ENCODE measurements at regions not wholly inside any gene's neighbourhood (a gene's known extent, or its start where the extent isn't known, plus 50 kb on each side); places are given as distances from the start of the nearest gene placed in this dataset.

DNA sequence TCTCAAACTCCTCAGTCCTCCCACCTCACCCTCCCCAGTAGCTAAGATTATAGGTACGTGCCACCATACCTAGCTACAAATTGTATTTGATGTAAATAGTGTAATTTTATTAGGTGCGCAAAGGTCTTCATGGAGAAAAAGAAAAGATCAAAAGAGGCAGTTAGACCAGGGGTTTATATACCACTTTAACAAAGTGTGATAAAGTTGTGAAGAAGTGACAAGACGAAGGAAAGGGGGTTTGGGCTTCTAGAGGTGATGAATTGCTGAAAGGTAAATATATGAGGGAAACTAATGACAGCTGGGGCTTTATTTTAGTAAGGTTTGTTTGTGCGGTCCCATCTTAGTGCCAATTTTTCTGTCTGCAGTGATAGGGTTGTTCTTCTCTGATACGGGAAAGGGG lies 105.3 kb downstream of the CD24 start:
- Mint-ChIP-seq H3K4me1 (peaks cover 7% of the 10 kb centered on the region), H3K27ac (no peak overlapping the region), H3K36me3 (ENCODE audit: low read depth) (peaks cover 56% of the 10 kb centered on the region), H3K27me3 (ENCODE audit: insufficient read depth, low read depth, poor library complexity) (peaks cover 3% of the 10 kb centered on the region), H3K9me3 (peaks cover 59% of the 10 kb centered on the region), H3K4me3 (no peak overlapping the region)
- ATAC-seq (no peak), DNase-seq (ENCODE audit: low spot score) (no peak)
- Histone ChIP-seq H3K4me3 (no peak overlapping the region), H2AFZ (no peak overlapping the region), H3K79me2 (replicated peaks; ENCODE audit: insufficient read depth) (no peaks in the 10 kb centered on the region), H3K9me2 (ENCODE audit: insufficient read depth) (0 out of 2 replicates have a peak, but pooled peaks cover 7% of the 10 kb centered on the region), H4K20me1 (replicated peaks; ENCODE audit: insufficient read depth) (no peaks in the 10 kb centered on the region), H3F3A (replicated peaks; ENCODE audit: low read depth) (no peaks in the 10 kb centered on the region), H3K4me2 (no peak overlapping the region), H3K27ac (ENCODE audit: low read depth) (no peak overlapping the region), H3K27me3 (ENCODE audit: insufficient read depth) (no peaks in the 10 kb centered on the region), H3K36me3 (ENCODE audit: insufficient read depth) (0 out of 2 replicates have a peak, but pooled peaks cover 10% of the 10 kb centered on the region), H3K4me1 (ENCODE audit: insufficient read depth) (peaks cover 12% of the 10 kb centered on the region)
- TF ChIP-seq JUNB (IDR thresholded peaks at IDR 0.05; ENCODE audit: unreplicated experiment) (no peak), ZNF331 (CRISPR knock-in tag; IDR thresholded peaks at IDR 0.05; ENCODE audit: low read depth) (no peak), NANOG (IDR thresholded peaks at IDR 0.05; ENCODE audit: borderline replicate concordance) (no peak), CREB1 (CRISPR knock-in tag; IDR thresholded peaks at IDR 0.05; ENCODE audit: low read depth) (no peak)

DNA sequence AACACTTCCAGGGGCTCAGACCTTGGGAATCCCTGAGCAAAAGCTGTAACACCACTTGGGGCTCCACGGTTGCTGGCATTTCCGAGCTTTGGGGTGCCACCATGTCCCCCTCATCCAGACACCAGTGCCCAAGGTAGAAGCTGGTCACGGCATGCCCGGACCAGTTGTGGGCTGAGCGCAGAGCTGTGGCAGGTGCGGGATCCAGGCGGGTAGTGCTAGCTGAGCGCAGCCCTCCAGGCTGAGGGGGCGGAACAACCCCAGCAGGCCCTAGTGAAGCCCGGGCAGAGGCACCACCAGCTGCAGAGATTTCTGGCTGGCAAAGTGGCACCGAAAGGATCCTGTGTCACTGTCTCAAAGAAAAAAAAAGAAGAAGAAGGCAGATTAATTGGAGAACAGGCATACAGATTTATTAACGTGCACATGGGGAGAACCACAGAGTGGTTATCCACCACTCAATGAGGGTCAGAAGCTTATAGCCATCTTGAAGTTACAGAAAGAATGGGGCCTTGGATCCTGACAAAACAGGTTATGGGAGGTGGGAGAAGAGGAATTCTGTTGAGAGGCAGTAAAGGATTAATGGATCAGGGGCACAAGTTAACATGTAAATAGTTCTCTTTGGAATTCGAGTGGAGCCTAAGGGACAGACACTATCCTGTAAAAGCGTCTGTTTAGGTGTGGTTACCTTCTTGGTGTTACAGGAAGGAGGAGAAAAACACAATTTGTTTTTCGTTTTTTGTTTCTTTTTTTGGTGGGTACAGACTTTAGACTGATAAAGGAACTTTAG lies 107.5 kb downstream of the CD24 start:
- Histone ChIP-seq H2AFZ (no peak overlapping the region; the same call in 1 of the 2 replicates), H3K79me2 (replicated peaks; ENCODE audit: insufficient read depth) (no peaks in the 10 kb centered on the region), H3K27me3 (ENCODE audit: insufficient read depth) (no peaks in the 10 kb centered on the region), H4K20me1 (replicated peaks; ENCODE audit: insufficient read depth) (no peaks in the 10 kb centered on the region), H3F3A (replicated peaks; ENCODE audit: low read depth) (no peaks in the 10 kb centered on the region), H3K27ac (ENCODE audit: low read depth) (no peak overlapping the region), H3K4me3 (no peak overlapping the region), H3K36me3 (ENCODE audit: insufficient read depth) (peaks cover 10% of the 10 kb centered on the region; the same call in 1 of the 2 replicates), H3K4me1 (ENCODE audit: insufficient read depth) (peaks cover 12% of the 10 kb centered on the region), H3K4me2 (no peak overlapping the region), H3K9me2 (ENCODE audit: insufficient read depth) (0 out of 2 replicates have a peak, but pooled peaks cover 7% of the 10 kb centered on the region)
- peaks cover 76% of the 10 kb centered on the region for H3K9me3 Mint-ChIP-seq
- H3K4me1 Mint-ChIP-seq = peaks cover 7% of the 10 kb centered on the region
- no peak overlapping the region for H3K4me3 Mint-ChIP-seq
- ATAC-seq (peak; percentile 73), DNase-seq (ENCODE audit: low spot score) (peak; percentile 40)
- H3K36me3 Mint-ChIP-seq (ENCODE audit: low read depth) = peaks cover 72% of the 10 kb centered on the region
- peaks cover 5% of the 10 kb centered on the region for H3K27me3 Mint-ChIP-seq (ENCODE audit: insufficient read depth, low read depth, poor library complexity)
- H3K27ac Mint-ChIP-seq = no peak overlapping the region; the same call in 1 of the 2 replicates
- TF ChIP-seq ZNF331 (CRISPR knock-in tag; IDR thresholded peaks at IDR 0.05; ENCODE audit: low read depth) = no peak
- no peak for TF ChIP-seq STAT1 (IDR thresholded peaks at IDR 0.05; ENCODE audit: unreplicated experiment)
- no peak for TF ChIP-seq ZNF462 (CRISPR knock-in tag; IDR thresholded peaks at IDR 0.05)
- no peak for TF ChIP-seq JUNB (IDR thresholded peaks at IDR 0.05; ENCODE audit: unreplicated experiment)
- TF ChIP-seq NANOG (IDR thresholded peaks at IDR 0.05; ENCODE audit: borderline replicate concordance) = no peak
- TF ChIP-seq CREB1 (CRISPR knock-in tag; IDR thresholded peaks at IDR 0.05; ENCODE audit: low read depth) = no peak
- TF ChIP-seq POLR2AphosphoS5 (IDR thresholded peaks at IDR 0.05; ENCODE audit: low read depth) = no peak
- TF ChIP-seq, protein P1, sequence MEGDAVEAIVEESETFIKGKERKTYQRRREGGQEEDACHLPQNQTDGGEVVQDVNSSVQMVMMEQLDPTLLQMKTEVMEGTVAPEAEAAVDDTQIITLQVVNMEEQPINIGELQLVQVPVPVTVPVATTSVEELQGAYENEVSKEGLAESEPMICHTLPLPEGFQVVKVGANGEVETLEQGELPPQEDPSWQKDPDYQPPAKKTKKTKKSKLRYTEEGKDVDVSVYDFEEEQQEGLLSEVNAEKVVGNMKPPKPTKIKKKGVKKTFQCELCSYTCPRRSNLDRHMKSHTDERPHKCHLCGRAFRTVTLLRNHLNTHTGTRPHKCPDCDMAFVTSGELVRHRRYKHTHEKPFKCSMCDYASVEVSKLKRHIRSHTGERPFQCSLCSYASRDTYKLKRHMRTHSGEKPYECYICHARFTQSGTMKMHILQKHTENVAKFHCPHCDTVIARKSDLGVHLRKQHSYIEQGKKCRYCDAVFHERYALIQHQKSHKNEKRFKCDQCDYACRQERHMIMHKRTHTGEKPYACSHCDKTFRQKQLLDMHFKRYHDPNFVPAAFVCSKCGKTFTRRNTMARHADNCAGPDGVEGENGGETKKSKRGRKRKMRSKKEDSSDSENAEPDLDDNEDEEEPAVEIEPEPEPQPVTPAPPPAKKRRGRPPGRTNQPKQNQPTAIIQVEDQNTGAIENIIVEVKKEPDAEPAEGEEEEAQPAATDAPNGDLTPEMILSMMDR (conservative IDR thresholded peaks at IDR 0.05; ENCODE audit: low read depth in 2 of 2) = no peak
- TF ChIP-seq ZNF114 (CRISPR knock-in tag; IDR thresholded peaks at IDR 0.05) = no peak
- TF ChIP-seq, protein P2, sequence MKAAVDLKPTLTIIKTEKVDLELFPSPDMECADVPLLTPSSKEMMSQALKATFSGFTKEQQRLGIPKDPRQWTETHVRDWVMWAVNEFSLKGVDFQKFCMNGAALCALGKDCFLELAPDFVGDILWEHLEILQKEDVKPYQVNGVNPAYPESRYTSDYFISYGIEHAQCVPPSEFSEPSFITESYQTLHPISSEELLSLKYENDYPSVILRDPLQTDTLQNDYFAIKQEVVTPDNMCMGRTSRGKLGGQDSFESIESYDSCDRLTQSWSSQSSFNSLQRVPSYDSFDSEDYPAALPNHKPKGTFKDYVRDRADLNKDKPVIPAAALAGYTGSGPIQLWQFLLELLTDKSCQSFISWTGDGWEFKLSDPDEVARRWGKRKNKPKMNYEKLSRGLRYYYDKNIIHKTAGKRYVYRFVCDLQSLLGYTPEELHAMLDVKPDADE (IDR thresholded peaks at IDR 0.05) = no peak

Measured in GM23338 (cell line).